Epidermal melanocyte (primary cell): ENCODE measurements at regions not wholly inside any gene's neighbourhood (a gene's known extent, or its start where the extent isn't known, plus 50 kb on each side); places are given as distances from the start of the nearest gene placed in this dataset.
"Not testable (repeated sequence)": the region's sequence is repeated elsewhere in the genome, so short reads cannot be mapped to it uniquely, and the experiment has no call there.

Experiments
- DNase-seq: peaks from one replicate; pipeline ENCODE4 v3.0.0; 2011; ENCODE audit warnings: low spot score; ENCODE audit not compliant: insufficient read length

GRCh38 chr16:55015181-55015913 lies 84.7 kb downstream of the IRX5 start:
- DNase-seq: no peak

- no peak for DNase-seq
Measured at GRCh38 chr16:55016515-55016914, 85.8 kb downstream of the IRX5 start.

- no peak for DNase-seq
Measured at GRCh38 chr16:55017321-55017720, 86.7 kb downstream of the IRX5 start.

- DNase-seq: no peak
Measured at GRCh38 chr16:55018881-55019280, 88.2 kb downstream of the IRX5 start.

GRCh38 chr16:55019419-55020131 lies 88.9 kb downstream of the IRX5 start:
- no peak for DNase-seq

- DNase-seq: no peak
Measured at GRCh38 chr16:55021595-55022475, 91.2 kb downstream of the IRX5 start.

- not testable (repeated sequence) for DNase-seq
Measured at GRCh38 chr16:55027260-55027659, 96.6 kb downstream of the IRX5 start.

DNA sequence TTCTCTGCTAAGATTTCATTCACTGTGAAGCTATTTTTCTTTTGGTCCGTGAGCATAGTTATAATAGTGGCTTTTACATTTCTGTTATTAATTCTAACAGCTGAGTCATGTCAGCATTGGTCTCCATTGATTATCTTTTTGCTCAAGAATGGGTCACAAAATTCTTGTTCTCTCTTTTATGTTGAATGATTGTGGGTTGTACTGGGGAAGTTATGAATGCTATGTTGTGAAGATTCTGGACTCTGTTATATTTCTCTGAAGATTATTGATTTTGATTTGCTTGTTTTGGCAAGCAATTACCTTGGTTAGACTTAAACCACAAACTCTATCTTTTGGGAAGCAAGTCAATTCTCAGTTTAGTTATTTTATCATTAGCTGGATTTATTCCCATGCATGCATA lies 98.8 kb downstream of the IRX5 start:
- DNase-seq: no peak

DNA sequence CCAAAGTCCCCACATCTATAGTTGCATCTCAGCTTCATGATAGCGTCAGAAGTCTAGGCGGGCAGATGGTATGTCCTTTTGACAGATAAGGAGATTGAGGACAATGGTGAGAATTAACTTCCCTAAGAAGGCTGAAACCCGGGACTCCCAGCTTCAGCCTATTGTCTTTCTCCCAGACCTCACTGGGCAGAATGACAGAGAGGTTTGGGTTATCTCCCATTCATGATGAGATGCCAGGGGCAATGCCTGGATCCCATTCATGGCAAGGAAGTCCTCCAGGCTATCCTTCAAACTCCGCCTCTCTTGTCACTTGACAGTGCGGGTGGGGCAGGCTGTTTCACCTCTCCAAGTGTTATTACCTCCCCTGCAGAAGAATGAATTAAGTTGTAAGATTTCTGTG lies 100.3 kb downstream of the IRX5 start:
- DNase-seq: no peak

- no peak for DNase-seq
Measured at GRCh38 chr16:55031481-55031880, 100.8 kb downstream of the IRX5 start.

GRCh38 chr16:55033225-55034156 lies 102.8 kb downstream of the IRX5 start:
- no peak for DNase-seq

DNA sequence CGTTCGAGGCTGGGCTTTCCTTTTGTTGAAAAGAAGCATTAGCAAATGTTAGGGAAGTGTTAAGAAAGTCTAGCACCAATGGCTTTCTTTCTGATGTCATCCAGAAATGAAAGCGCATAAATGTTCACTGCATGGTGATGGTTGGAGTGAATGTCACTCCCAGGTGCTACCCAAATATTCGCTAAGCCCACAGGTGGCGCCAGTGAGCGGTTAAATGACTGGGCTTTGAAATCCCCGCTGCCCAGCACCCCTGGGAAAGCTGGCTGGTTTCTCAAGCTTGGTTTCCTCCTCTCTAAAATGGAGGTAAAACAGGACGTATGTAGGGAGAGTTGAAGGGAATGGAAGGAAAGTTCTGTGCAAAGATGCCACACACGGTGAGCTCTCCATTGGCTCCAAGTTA lies 104.4 kb downstream of the IRX5 start:
- no peak for DNase-seq

DNA sequence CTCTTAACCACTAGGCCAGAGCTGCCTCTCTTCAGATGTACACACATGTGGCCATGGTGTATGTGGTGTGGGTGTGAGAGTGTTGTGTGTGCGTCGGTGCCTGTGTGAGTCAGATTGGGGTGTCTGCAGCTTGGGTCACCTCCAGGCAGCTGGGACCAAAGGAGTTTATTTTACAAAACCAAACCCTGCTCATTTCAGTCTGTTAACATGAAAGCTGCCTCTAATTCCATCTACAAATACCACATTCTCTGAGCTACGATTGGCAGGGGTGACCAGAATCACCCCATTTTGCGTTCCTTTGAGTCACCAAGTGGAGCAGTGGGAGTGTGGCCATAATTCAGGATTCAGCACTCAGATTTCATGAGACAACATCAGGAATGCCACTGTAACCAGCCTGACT lies 105.3 kb downstream of the IRX5 start:
- DNase-seq: no peak

DNA sequence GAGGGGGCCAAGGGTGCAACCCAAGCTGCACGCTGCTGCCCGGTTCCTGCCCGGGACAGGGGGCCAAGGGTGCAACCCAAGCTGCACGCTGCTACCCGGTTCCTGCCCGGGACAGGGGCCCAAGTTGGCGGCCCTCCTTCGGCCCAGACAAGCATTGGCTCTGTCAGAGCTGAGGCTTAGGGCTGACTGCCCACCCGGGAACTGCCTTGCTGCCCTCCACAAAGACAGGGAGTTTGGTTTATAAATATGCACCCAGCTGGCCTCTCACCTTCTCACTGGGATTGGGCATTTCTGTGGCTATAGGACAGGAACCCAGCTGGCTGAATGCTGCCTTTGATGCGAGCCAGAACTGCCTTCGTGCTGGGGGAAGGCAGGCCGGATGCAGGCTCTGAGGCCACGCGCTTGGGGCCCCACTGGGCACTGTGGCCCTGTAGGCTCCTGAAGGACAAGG lies 105.7 kb downstream of the IRX5 start:
- DNase-seq: no peak

GRCh38 chr16:55037046-55037445 lies 106.4 kb downstream of the IRX5 start:
- DNase-seq: no peak

DNA sequence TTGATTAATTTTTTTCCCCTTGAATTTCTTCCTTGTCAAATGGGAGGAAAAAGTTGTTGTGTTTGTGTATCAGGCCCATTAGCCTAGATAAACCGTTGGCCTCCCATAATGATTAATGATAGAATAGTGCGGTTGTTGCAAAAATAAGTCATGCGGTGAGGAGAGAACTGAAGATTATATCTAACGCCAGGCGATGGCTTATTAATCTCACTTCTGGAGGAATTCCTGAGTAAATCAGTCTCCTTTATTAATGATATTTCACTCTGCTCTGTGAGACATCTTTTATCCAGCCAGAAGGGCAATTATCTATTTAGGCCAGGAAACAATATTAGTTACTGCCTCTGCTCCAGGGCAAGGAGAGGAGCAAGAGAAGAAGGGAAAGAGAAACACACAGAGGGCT lies 107.3 kb downstream of the IRX5 start:
- no peak for DNase-seq

GRCh38 chr16:55039042-55039441 lies 108.4 kb downstream of the IRX5 start:
- no peak for DNase-seq

- DNase-seq: no peak
Measured at GRCh38 chr16:55039511-55039910, 108.8 kb downstream of the IRX5 start.

DNA sequence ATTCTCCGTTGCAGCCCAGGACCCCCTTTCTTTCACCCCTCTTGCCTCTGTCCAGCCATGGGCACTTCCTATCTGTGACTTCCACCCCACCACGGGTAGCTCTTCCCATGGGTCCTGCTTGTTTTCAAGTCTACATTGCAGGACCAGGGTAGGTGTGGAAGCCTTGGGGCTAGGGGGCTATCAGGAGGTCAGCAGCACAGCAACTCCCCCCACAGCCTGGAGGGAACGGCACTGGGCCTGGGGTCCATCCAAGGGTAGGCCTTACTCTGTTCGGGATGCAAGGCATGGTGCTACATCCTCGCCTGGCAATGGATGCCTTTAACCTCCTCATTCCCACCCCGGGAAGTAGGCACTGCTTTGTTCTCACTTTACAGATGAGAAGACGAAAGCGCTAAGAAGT lies 109.3 kb downstream of the IRX5 start:
- DNase-seq: no peak

DNA sequence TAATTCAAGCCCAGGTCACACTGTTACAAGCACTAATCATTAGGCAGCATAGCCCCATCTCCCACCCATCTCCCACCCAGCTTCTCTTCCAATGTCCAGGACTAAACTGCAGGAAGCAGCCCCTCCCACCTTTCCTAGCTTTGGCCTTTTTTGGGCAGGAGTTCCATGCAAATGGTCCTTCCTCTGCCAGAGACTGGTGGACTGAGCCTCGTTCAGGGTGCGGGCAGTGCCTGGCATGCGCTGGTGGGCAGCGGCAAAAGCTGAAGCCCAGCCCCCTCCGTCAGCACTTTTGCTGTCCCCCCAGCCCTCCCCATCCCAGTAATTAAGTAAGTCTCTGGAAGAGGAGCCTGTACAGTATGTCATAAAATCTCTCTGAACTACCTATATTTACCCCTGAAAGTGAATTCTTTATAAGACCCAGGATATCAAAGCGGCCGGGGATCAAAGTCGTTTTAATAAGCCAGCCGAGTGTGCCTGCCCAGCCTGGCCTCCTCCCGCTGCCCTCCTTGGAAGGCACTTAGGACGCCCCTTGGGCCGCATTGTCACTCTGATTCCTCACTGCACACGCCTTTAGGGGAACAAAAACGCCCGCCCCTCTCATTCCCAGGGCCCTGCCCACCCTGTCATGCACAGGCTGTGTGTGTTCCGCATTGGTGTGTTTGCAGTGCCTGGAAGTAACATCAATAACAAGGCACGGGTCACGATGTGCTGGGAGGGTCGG lies 109.9 kb downstream of the IRX5 start:
- no peak for DNase-seq
